Activated CD4-positive, alpha-beta T cell treated with anti-CD3 and anti-CD28 coated beads for 36 hours (primary cell): ENCODE measurements at regions not wholly inside any gene's neighbourhood (a gene's known extent, or its start where the extent isn't known, plus 50 kb on each side); places are given as distances from the start of the nearest gene placed in this dataset.
"Not testable (repeated sequence)": the region's sequence is repeated elsewhere in the genome, so short reads cannot be mapped to it uniquely, and the experiment has no call there.

ENCODE experiments used
- ATAC-seq: fragments of 200-7000 bp; cut with Tn5 transposase; one replicate; pipeline ENCODE4 v1.10.0; 2021; ENCODE audit warnings: mild to moderate bottlenecking, moderate library complexity
- CTCF ChIA-PET: fragments of 350-600 bp; sonication (Branson Sonifier 250); formaldehyde crosslinking; loops from one replicate; lab custom pipeline; 2021; ENCODE audit warnings: antibody characterized with exemption; lab: Charles Lee
- POLR2A ChIA-PET: fragments of 350-600 bp; sonication (Branson Sonifier 250); formaldehyde crosslinking; loops from one replicate; lab custom pipeline; 2021; ENCODE audit warnings: antibody characterized with exemption, inconsistent platforms; lab: Charles Lee
- DNase-seq: peaks from one replicate; pipeline ENCODE4 v3.0.0-alpha.2; 2020
- H3K27ac Mint-ChIP-seq: one replicate; pipeline ENCODE4 v1.8.0; 2021; ENCODE audit warnings: mixed read lengths
- H3K27me3 Mint-ChIP-seq: one replicate; pipeline ENCODE4 v1.8.0; 2021; ENCODE audit warnings: mixed read lengths
- H3K36me3 Mint-ChIP-seq: one replicate; pipeline ENCODE4 v1.8.0; 2021; ENCODE audit warnings: low read depth, mixed read lengths
- H3K4me1 Mint-ChIP-seq: one replicate; pipeline ENCODE4 v1.8.0; 2021; ENCODE audit warnings: mixed read lengths
- H3K4me3 Mint-ChIP-seq: one replicate; pipeline ENCODE4 v1.8.0; 2021; ENCODE audit warnings: mild to moderate bottlenecking, moderate library complexity, mixed read lengths
- H3K9me3 Mint-ChIP-seq: one replicate; pipeline ENCODE4 v1.8.0; 2021; ENCODE audit warnings: low read depth, mixed read lengths
- intact Hi-C, 2 experiments: fragments of 100-400 bp; cut with DNase I in 1 of 2; cut with micrococcal nuclease in 1 of 2; formaldehyde crosslinking; loops; one replicate each; pipeline versions ENCODE4 v1.14.2 to v1.15.1; 2022 to 2024; cut with DNase I, micrococcal nuclease

GRCh38 chr11:97028836-97029406, 639.1 kb downstream of the JRKL start:
- no peak for ATAC-seq
- Mint-ChIP-seq H3K36me3 (no peaks in the 10 kb centered on the region), H3K9me3 (peaks cover 6% of the 10 kb centered on the region), H3K4me1 (no peaks in the 10 kb centered on the region), H3K27me3 (no peaks in the 10 kb centered on the region), H3K27ac (no peak overlapping the region), H3K4me3 (no peak overlapping the region)
- ChIA-PET CTCF (no interaction called here), POLR2A (no interaction called here)
- no peak for DNase-seq
- intact Hi-C loops, result no loop called here

GRCh38 chr11:97033178-97033577, 643.4 kb downstream of the JRKL start:
- DNase-seq, result no peak
- no peaks in the 10 kb centered on the region for H3K36me3 Mint-ChIP-seq
- peaks cover 2% of the 10 kb centered on the region for H3K9me3 Mint-ChIP-seq
- H3K27ac Mint-ChIP-seq, result no peak overlapping the region
- H3K4me3 Mint-ChIP-seq, result no peak overlapping the region
- H3K27me3 Mint-ChIP-seq, result no peaks in the 10 kb centered on the region
- ATAC-seq, result no peak
- no peaks in the 10 kb centered on the region for H3K4me1 Mint-ChIP-seq
- intact Hi-C loops, result no loop called here
- ChIA-PET POLR2A (no interaction called here), CTCF (no interaction called here)

- intact Hi-C loops, result no loop called here
- ATAC-seq, result no peak
- DNase-seq, result no peak
- ChIA-PET POLR2A (no interaction called here), CTCF (no interaction called here)
- Mint-ChIP-seq H3K36me3 (no peaks in the 10 kb centered on the region), H3K4me1 (no peaks in the 10 kb centered on the region), H3K4me3 (no peak overlapping the region), H3K9me3 (peaks cover 8% of the 10 kb centered on the region), H3K27me3 (no peaks in the 10 kb centered on the region), H3K27ac (no peak overlapping the region)
These were observed 658.7 kb downstream of the JRKL start for GRCh38 chr11:97048481-97048880.

- ATAC-seq, result no peak
- intact Hi-C loops, result loop anchor here in 1 of 2 experiments (10.0 kb wide), 1 partner anchor 1415 kb away; no protein-coding TSS in a partner anchor
- DNase-seq, result no peak
- Mint-ChIP-seq H3K27ac (no peak overlapping the region), H3K36me3 (no peaks in the 10 kb centered on the region), H3K9me3 (peaks cover 11% of the 10 kb centered on the region), H3K4me1 (no peaks in the 10 kb centered on the region), H3K27me3 (no peaks in the 10 kb centered on the region), H3K4me3 (no peak overlapping the region)
- POLR2A ChIA-PET, result no interaction called here
- CTCF ChIA-PET, result no interaction called here
These were observed 670.4 kb downstream of the JRKL start for GRCh38 chr11:97060184-97060583.

- intact Hi-C loops, result loop anchor here in 1 of 2 experiments (10.0 kb wide), 1 partner anchor 1406 kb away; no protein-coding TSS in a partner anchor
- CTCF ChIA-PET, result no interaction called here
- Mint-ChIP-seq H3K9me3 (peaks cover 33% of the 10 kb centered on the region), H3K27ac (no peak overlapping the region), H3K27me3 (no peaks in the 10 kb centered on the region), H3K36me3 (no peaks in the 10 kb centered on the region), H3K4me1 (no peaks in the 10 kb centered on the region), H3K4me3 (no peak overlapping the region)
- POLR2A ChIA-PET, result no interaction called here
- no peak for ATAC-seq
- no peak for DNase-seq
These were observed 679.3 kb downstream of the JRKL start for GRCh38 chr11:97069160-97069559.

- Mint-ChIP-seq H3K27ac (no peak overlapping the region), H3K4me3 (no peak overlapping the region), H3K36me3 (no peaks in the 10 kb centered on the region), H3K27me3 (no peaks in the 10 kb centered on the region), H3K4me1 (no peaks in the 10 kb centered on the region), H3K9me3 (peaks cover 32% of the 10 kb centered on the region)
- ATAC-seq, result no peak
- CTCF ChIA-PET, result interaction anchor here (0.6 kb wide), 1 partner anchor 217 kb away, joined by 3 read pairs; no protein-coding TSS in a partner anchor
- intact Hi-C loops, result no loop called here
- no peak for DNase-seq
- POLR2A ChIA-PET, result no interaction called here
These were observed 682.6 kb downstream of the JRKL start for GRCh38 chr11:97072420-97072819.

GRCh38 chr11:97076666-97077065, 686.9 kb downstream of the JRKL start:
- ATAC-seq, H3K27me3 Mint-ChIP-seq, intact Hi-C loops, H3K4me3 Mint-ChIP-seq, H3K27ac Mint-ChIP-seq, CTCF ChIA-PET, POLR2A ChIA-PET, H3K4me1 Mint-ChIP-seq, DNase-seq, H3K36me3 Mint-ChIP-seq: not testable (repeated sequence)
- peaks cover 31% of the 10 kb centered on the region for H3K9me3 Mint-ChIP-seq

- DNase-seq, result no peak
- POLR2A ChIA-PET, result no interaction called here
- no peak for ATAC-seq
- no peaks in the 10 kb centered on the region for H3K4me1 Mint-ChIP-seq
- CTCF ChIA-PET, result interaction anchor here (1.1 kb wide), 1 partner anchor 16 kb away, joined by 3 read pairs; no protein-coding TSS in a partner anchor
- H3K27me3 Mint-ChIP-seq, result no peaks in the 10 kb centered on the region
- no peak overlapping the region for H3K4me3 Mint-ChIP-seq
- peaks cover 19% of the 10 kb centered on the region for H3K9me3 Mint-ChIP-seq
- intact Hi-C loops, result no loop called here
- no peak overlapping the region for H3K27ac Mint-ChIP-seq
- H3K36me3 Mint-ChIP-seq, result no peaks in the 10 kb centered on the region
These were observed 688.6 kb downstream of the JRKL start for GRCh38 chr11:97078443-97078842.

- POLR2A ChIA-PET, result no interaction called here
- Mint-ChIP-seq H3K36me3 (no peaks in the 10 kb centered on the region), H3K27me3 (no peaks in the 10 kb centered on the region), H3K27ac (no peak overlapping the region), H3K9me3 (peaks cover 13% of the 10 kb centered on the region), H3K4me1 (no peaks in the 10 kb centered on the region), H3K4me3 (no peak overlapping the region)
- intact Hi-C loops, result no loop called here
- DNase-seq (no peak), ATAC-seq (no peak)
- CTCF ChIA-PET, result interaction anchor here (1.1 kb wide), 1 partner anchor 15 kb away, joined by 3 read pairs; no protein-coding TSS in a partner anchor
These were observed 689.4 kb downstream of the JRKL start for GRCh38 chr11:97079244-97079643.

- no peak overlapping the region for H3K4me3 Mint-ChIP-seq
- H3K9me3 Mint-ChIP-seq, result peaks cover 4% of the 10 kb centered on the region
- DNase-seq (no peak), ATAC-seq (no peak)
- no peak overlapping the region for H3K27ac Mint-ChIP-seq
- H3K36me3 Mint-ChIP-seq, result no peaks in the 10 kb centered on the region
- CTCF ChIA-PET, result no interaction called here
- POLR2A ChIA-PET, result no interaction called here
- intact Hi-C loops, result no loop called here
- H3K4me1 Mint-ChIP-seq, result no peaks in the 10 kb centered on the region
- H3K27me3 Mint-ChIP-seq, result no peaks in the 10 kb centered on the region
These were observed 697.6 kb downstream of the JRKL start for GRCh38 chr11:97087419-97087818.

GRCh38 chr11:97092823-97093222, 703.0 kb downstream of the JRKL start:
- DNase-seq, result no peak
- ATAC-seq, result no peak
- CTCF ChIA-PET, result no interaction called here
- no peak overlapping the region for H3K27ac Mint-ChIP-seq
- H3K9me3 Mint-ChIP-seq, result peaks cover 3% of the 10 kb centered on the region
- H3K4me1 Mint-ChIP-seq, result no peaks in the 10 kb centered on the region
- no peaks in the 10 kb centered on the region for H3K36me3 Mint-ChIP-seq
- POLR2A ChIA-PET, result no interaction called here
- intact Hi-C loops, result no loop called here
- no peaks in the 10 kb centered on the region for H3K27me3 Mint-ChIP-seq
- no peak overlapping the region for H3K4me3 Mint-ChIP-seq

- CTCF ChIA-PET, H3K36me3 Mint-ChIP-seq, H3K4me1 Mint-ChIP-seq, POLR2A ChIA-PET, ATAC-seq, H3K4me3 Mint-ChIP-seq, intact Hi-C loops, H3K27me3 Mint-ChIP-seq, H3K27ac Mint-ChIP-seq, DNase-seq: not testable (repeated sequence)
- peaks cover 10% of the 10 kb centered on the region for H3K9me3 Mint-ChIP-seq
These were observed 712.4 kb downstream of the JRKL start for GRCh38 chr11:97102180-97102579.
